ENCODE measurements at regions not wholly inside any gene's neighbourhood (a gene's known extent, or its start where the extent isn't known, plus 50 kb on each side); places are given as distances from the start of the nearest gene placed in this dataset.

DNA sequence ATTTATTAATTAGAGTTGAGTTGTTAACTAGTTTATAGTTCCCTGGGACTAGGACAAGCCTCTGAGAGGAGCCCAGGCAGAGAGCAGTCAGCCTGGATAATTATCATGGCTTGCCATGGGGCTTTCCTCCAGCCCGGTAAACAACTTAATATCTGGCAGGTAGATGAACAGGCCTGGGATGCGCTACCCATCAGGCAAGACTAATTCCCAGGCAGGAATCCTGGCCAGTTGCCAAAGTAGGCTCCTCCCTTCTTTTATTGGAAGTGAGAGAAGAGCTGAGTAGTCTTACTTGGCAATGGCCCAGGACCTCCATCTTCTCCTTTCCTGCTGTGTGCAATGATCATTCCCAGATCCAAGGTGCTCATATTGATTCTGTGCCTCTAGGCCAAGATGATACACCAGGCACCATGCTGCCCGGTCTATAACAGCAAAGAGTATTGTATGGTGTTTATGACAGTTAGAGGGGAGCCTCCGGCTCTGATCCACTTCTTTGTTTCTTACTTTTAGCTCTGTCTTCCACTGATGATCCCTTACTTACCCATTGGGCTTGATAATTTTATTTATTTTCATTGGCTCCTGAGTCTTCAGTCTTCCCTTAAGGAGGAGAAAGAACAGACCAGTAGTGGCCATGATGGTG lies 408.7 kb downstream of the REEP3 start:
- no peak overlapping the region for H3K4me3 ChIP-seq (ENCODE audit: low read depth, low read length)
- TF ChIP-seq CTCF (IDR thresholded peaks at IDR 0.05; ENCODE audit: borderline replicate concordance, insufficient read depth, low read depth, low read length) = no peak

DNA sequence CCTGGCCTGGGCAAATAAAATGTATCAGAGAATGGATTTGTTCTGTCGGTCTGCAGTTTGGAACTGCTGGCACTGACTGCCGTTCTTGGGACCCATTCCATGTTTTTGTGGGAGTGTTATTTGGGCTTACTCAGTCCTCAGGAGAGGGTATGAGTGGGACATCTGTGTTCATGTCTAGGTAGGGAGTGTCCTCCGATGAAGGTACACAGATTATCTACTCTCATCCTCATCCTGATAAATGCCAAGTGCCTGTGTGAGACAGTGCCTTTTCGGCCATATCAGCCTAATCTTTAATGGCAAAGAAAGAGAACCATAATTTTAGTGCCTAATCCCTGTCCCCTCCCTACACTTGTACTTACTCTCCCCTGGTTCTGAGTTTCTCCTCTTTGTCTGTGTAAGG lies 409.4 kb downstream of the REEP3 start:
- H3K4me3 ChIP-seq (ENCODE audit: low read depth, low read length) = no peak overlapping the region
- no peak for TF ChIP-seq CTCF (IDR thresholded peaks at IDR 0.05; ENCODE audit: borderline replicate concordance, insufficient read depth, low read depth, low read length)

DNA sequence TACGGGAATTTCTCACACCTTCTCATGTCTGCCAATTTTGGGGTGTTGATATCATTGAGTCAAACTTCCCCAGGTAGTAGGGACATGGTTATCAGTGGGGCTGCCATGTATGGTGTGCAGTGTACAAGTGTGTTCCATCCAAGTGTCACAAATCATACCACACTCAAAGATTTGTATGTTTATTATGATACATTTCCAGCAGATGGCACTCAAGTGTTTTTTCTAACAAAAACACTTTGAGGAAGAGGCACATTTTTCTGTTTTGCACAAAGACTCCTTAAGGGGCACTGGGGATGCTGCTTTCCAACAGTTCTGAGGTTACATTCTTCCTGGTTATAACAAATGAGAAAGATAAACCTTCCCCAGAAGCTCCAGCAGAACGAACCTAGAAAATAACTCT lies 414.5 kb downstream of the REEP3 start:
- no peak overlapping the region for H3K4me3 ChIP-seq (ENCODE audit: low read depth, low read length)
- no peak for TF ChIP-seq CTCF (IDR thresholded peaks at IDR 0.05; ENCODE audit: borderline replicate concordance, insufficient read depth, low read depth, low read length)

DNA sequence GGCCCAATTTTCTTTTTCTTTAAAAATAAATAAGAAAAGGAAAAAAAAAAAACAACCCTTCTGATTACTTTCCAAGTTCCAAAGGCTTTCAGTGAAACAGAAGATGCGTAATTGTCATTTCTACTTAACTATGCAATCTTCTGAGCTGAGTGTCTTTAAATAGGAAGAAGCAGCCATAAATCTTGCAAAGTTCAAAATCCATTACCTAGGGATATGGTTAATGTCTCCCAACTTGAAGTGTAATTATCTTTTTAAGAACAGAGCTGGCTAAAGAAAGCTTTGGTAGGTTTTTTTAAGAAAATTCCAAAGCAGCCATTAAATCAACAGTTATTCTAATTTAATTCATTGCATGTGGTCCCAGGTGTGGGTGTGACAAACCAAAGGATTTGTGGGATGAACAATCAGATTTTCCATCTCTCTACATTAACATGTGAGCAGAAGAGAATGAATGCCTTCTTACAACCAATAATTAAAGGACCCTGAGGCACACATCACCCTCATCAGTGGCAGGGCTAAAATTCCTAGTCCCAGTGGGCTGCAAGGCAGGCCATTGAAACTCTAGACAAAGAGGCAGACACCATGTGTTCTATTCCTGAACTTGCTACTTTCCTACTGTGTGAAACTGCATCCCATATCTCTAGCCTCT lies 419.2 kb downstream of the REEP3 start:
- TF ChIP-seq CTCF (IDR thresholded peaks at IDR 0.05; ENCODE audit: borderline replicate concordance, insufficient read depth, low read depth, low read length) = no peak
- H3K4me3 ChIP-seq (ENCODE audit: low read depth, low read length) = no peak overlapping the region

- no peak for TF ChIP-seq CTCF (IDR thresholded peaks at IDR 0.05; ENCODE audit: borderline replicate concordance, insufficient read depth, low read depth, low read length)
- H3K4me3 ChIP-seq (ENCODE audit: low read depth, low read length) = no peak overlapping the region
Observed at GRCh38 chr10:63964406-63964805, 443.2 kb downstream of the REEP3 start.

DNA sequence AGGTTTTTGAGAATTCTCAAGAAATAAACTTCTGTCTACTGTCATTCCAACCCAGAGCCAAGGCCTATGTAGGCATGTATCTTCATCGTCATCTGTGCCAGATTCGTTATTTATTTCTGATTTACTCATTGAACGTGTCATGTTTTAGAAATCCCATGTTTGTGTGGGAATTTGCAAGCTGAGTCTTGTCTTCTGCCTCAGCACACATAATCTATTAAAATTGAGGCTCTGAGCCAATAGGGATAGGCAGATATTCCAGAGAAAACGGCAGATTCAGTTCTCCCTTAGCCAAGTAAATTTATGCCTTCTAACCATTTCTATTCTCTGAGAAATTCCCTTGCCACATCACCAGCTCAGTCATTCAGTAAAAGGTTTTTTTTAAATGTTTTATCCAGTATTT lies 444.6 kb downstream of the REEP3 start:
- no peak for TF ChIP-seq CTCF (IDR thresholded peaks at IDR 0.05; ENCODE audit: borderline replicate concordance, insufficient read depth, low read depth, low read length)
- no peak overlapping the region for H3K4me3 ChIP-seq (ENCODE audit: low read depth, low read length)

All from GM12875 (cell line).